H9 (cell line): ENCODE measurements at regions not wholly inside any gene's neighbourhood (a gene's known extent, or its start where the extent isn't known, plus 50 kb on each side); places are given as distances from the start of the nearest gene placed in this dataset.

Experiments used
- DNase-seq: peaks from one replicate; pipeline ENCODE4 v3.0.0-alpha.2; 2017
- H2AFZ ChIP-seq: one replicate; pipeline ENCODE4 v1.6.1; 2013; ENCODE audit warnings: mild to moderate bottlenecking, low read length, control low read depth, moderate library complexity
- H2AK5ac ChIP-seq: 2 replicates; pipeline ENCODE4 v1.6.1; 2013; ENCODE audit warnings: low read length, control low read depth, mixed read lengths; ENCODE audit not compliant: insufficient read length
- H2BK120ac ChIP-seq: one replicate; pipeline ENCODE4 v1.6.1; 2013; ENCODE audit warnings: low read depth, mild to moderate bottlenecking, low read length, control low read depth, inconsistent platforms; ENCODE audit not compliant: poor library complexity, severe bottlenecking
- H2BK12ac ChIP-seq: 2 replicates; pipeline ENCODE4 v1.6.1; 2013; ENCODE audit warnings: low read length, control low read depth, mixed read lengths, low read depth; ENCODE audit not compliant: insufficient read length
- H2BK15ac ChIP-seq: 2 replicates; pipeline ENCODE4 v1.6.1; 2013; ENCODE audit warnings: low read depth, low read length, control low read depth
- H2BK20ac ChIP-seq: one replicate; pipeline ENCODE4 v1.6.1; 2013; ENCODE audit warnings: low read depth, mild to moderate bottlenecking, low read length, control low read depth, inconsistent platforms; ENCODE audit not compliant: poor library complexity, severe bottlenecking
- H2BK5ac ChIP-seq: 2 replicates; pipeline ENCODE4 v1.6.1; 2013; ENCODE audit warnings: low read length, control low read depth, mixed read lengths; ENCODE audit not compliant: insufficient read length
- H3K14ac ChIP-seq: 2 replicates; pipeline ENCODE4 v1.6.1; 2013; ENCODE audit warnings: low read length, control low read depth; ENCODE audit not compliant: insufficient read depth
- H3K18ac ChIP-seq: 2 replicates; pipeline ENCODE4 v1.6.1; 2013; ENCODE audit warnings: low read depth, mild to moderate bottlenecking, mixed read lengths, low read length, control low read depth; ENCODE audit not compliant: insufficient read length
- H3K23ac ChIP-seq: 2 replicates; pipeline ENCODE4 v1.6.1; 2013; ENCODE audit warnings: low read length, control low read depth, mixed read lengths, low read depth; ENCODE audit not compliant: insufficient read length
- H3K23me2 ChIP-seq: 2 replicates; pipeline ENCODE4 v1.6.1; 2013; ENCODE audit warnings: low read depth, mild to moderate bottlenecking, mixed read lengths, low read length, control low read depth; ENCODE audit not compliant: insufficient read length, poor library complexity, severe bottlenecking
- H3K27ac ChIP-seq: 2 replicates; pipeline ENCODE4 v1.5.1; 2013; ENCODE audit warnings: low read length, control low read depth, mixed read lengths, low read depth; ENCODE audit not compliant: insufficient read length
- H3K27me3 ChIP-seq: 2 replicates; pipeline ENCODE4 v1.6.1; 2013; ENCODE audit warnings: low read length, control low read depth, inconsistent platforms; ENCODE audit not compliant: insufficient read depth
- H3K4ac ChIP-seq: 2 replicates; pipeline ENCODE4 v1.6.1; 2013; ENCODE audit warnings: low read depth, mild to moderate bottlenecking, control low read depth, inconsistent platforms, low read length, moderate library complexity
- H3K4me1 ChIP-seq: 2 replicates; pipeline ENCODE4 v1.6.1; 2013; ENCODE audit warnings: low read length, control low read depth, inconsistent platforms; ENCODE audit not compliant: insufficient read depth
- H3K4me2 ChIP-seq: 2 replicates; pipeline ENCODE4 v1.6.1; 2013; ENCODE audit warnings: low read length, control low read depth, mixed read lengths; ENCODE audit not compliant: insufficient read length, insufficient read depth
- H3K56ac ChIP-seq: 2 replicates; pipeline ENCODE4 v1.6.1; 2013; ENCODE audit warnings: low read depth, mild to moderate bottlenecking, mixed read lengths, low read length, control low read depth; ENCODE audit not compliant: insufficient read length
- H3K79me1 ChIP-seq: 2 replicates; pipeline ENCODE4 v1.6.1; 2013; ENCODE audit warnings: low read depth, mild to moderate bottlenecking, moderate library complexity, low read length, control low read depth, inconsistent platforms; ENCODE audit not compliant: insufficient read depth, poor library complexity, severe bottlenecking
- H3K79me2 ChIP-seq: 2 replicates; pipeline ENCODE4 v1.6.1; 2013; ENCODE audit warnings: low read length, control low read depth, inconsistent platforms; ENCODE audit not compliant: insufficient read depth
- H3K9ac ChIP-seq: 2 replicates; pipeline ENCODE4 v1.6.1; 2013; ENCODE audit warnings: low read length, control low read depth, mixed read lengths; ENCODE audit not compliant: insufficient read length; ENCODE audit errors: extremely low read depth
- H3K9me3 ChIP-seq: one replicate; pipeline ENCODE4 v1.6.1; 2013; ENCODE audit warnings: low read depth, low read length, inconsistent platforms; ENCODE audit not compliant: control insufficient read depth
- H3T11ph ChIP-seq: one replicate; pipeline ENCODE4 v1.6.1; 2013; ENCODE audit warnings: mild to moderate bottlenecking, low read length, control low read depth, inconsistent platforms
- H4K20me1 ChIP-seq: one replicate; pipeline ENCODE4 v1.6.1; 2013; ENCODE audit not compliant: control insufficient read depth, insufficient read length, insufficient read depth
- H4K5ac ChIP-seq: 2 replicates; pipeline ENCODE4 v1.6.1; 2013; ENCODE audit warnings: low read depth, mild to moderate bottlenecking, mixed read lengths, low read length, control low read depth; ENCODE audit not compliant: insufficient read length
- H4K8ac ChIP-seq: replicated peaks from 2 replicates; pipeline ENCODE4 v1.6.1; 2013; ENCODE audit warnings: low read length, control low read depth, mixed read lengths, low read depth; ENCODE audit not compliant: insufficient read length
- H4K91ac ChIP-seq: 2 replicates; pipeline ENCODE4 v1.6.1; 2013; ENCODE audit warnings: low read depth, mild to moderate bottlenecking, moderate library complexity, mixed read lengths, low read length, control low read depth; ENCODE audit not compliant: insufficient read length
- H3K27ac Mint-ChIP-seq, 3 experiments: 2 replicates in 2 of 3; 3 replicates in 1 of 3; pipeline ENCODE4 v1.8.0; 2020 to 2021; ENCODE audit warnings: mixed read lengths in 3 of 3, mild to moderate bottlenecking in 1 of 3, moderate library complexity in 1 of 3
- H3K27me3 Mint-ChIP-seq: 2 replicates; pipeline ENCODE4 v1.8.0; 2021; ENCODE audit warnings: low read depth, mild to moderate bottlenecking, moderate library complexity, mixed read lengths
- H3K36me3 Mint-ChIP-seq, 3 experiments: 2 replicates in 2 of 3; 3 replicates in 1 of 3; pipeline ENCODE4 v1.8.0; 2020 to 2021; ENCODE audit warnings: low read depth in 3 of 3, mixed read lengths in 3 of 3; ENCODE audit not compliant: insufficient read depth in 1 of 3
- H3K4me1 Mint-ChIP-seq, 2 experiments: 2 replicates each; pipeline ENCODE4 v1.8.0; 2020; ENCODE audit warnings: mixed read lengths in 2 of 2
- H3K4me3 Mint-ChIP-seq, 2 experiments: 2 replicates in 1 of 2; 3 replicates in 1 of 2; pipeline ENCODE4 v1.8.0; 2020 to 2021; ENCODE audit warnings: mild to moderate bottlenecking in 2 of 2, mixed read lengths in 2 of 2, moderate library complexity in 1 of 2
- H3K9me3 Mint-ChIP-seq, 2 experiments: 2 replicates in 1 of 2; 3 replicates in 1 of 2; pipeline ENCODE4 v1.8.0; 2020; ENCODE audit warnings: mild to moderate bottlenecking in 2 of 2, mixed read lengths in 2 of 2, moderate library complexity in 1 of 2
- CTCF ChIP-seq: fragments of 200-600 bp; sonication (generic); conservative IDR thresholded peaks from 3 replicates; pipeline ENCODE4 v1.8.0; 2021; ENCODE audit warnings: antibody characterized with exemption, mild to moderate bottlenecking
- WGBS: extraction: QIAGEN DNeasy Blood & Tissue Kit; methylation state at CpG from one replicate; pipeline ENCODE4 v1.1.7; 2013; ENCODE audit warnings: missing lambda C conversion rate, low lambda C conversion rate, mixed read lengths; ENCODE audit not compliant: insufficient read length; ENCODE audit errors: extremely low coverage; 5-methylcytosine and 5-hydroxymethylcytosine counted together

GRCh38 chrX:20664131-20664530 is 397.4 kb upstream of the RPS6KA3 start:
- no peak for DNase-seq
- no peak overlapping the region for H2BK12ac ChIP-seq
- H3K27ac Mint-ChIP-seq = no peak overlapping the region
- no peak overlapping the region for H4K5ac ChIP-seq
- no peak overlapping the region for H2BK15ac ChIP-seq
- H3K23ac ChIP-seq = no peak overlapping the region
- no peak overlapping the region for H3K4ac ChIP-seq
- H3K23me2 ChIP-seq = no peaks in the 10 kb centered on the region
- no CpG with 5 or more reads among the region's 2 CpGs for WGBS
- no peak overlapping the region for H3K4me3 Mint-ChIP-seq
- no peak overlapping the region for H3K18ac ChIP-seq
- H4K91ac ChIP-seq = no peak overlapping the region
- no peak overlapping the region for H2AK5ac ChIP-seq
- no peaks in the 10 kb centered on the region for H3K79me2 ChIP-seq
- peaks cover 23% of the 10 kb centered on the region for H3K9me3 ChIP-seq
- H2BK20ac ChIP-seq = no peak overlapping the region
- H3K27me3 ChIP-seq = no peaks in the 10 kb centered on the region
- no peak overlapping the region for H3K4me2 ChIP-seq
- H2BK5ac ChIP-seq = no peak overlapping the region
- no peak overlapping the region for H4K8ac ChIP-seq
- no peak overlapping the region for H2BK120ac ChIP-seq
- no peak overlapping the region for H3K9ac ChIP-seq
- H3K79me1 ChIP-seq = no peaks in the 10 kb centered on the region
- no peak overlapping the region for H3K14ac ChIP-seq
- H3T11ph ChIP-seq = no peak overlapping the region
- no peaks in the 10 kb centered on the region for H3K4me1 ChIP-seq
- no peak overlapping the region for H3K56ac ChIP-seq
- no peak overlapping the region for H2AFZ ChIP-seq
- H3K9me3 Mint-ChIP-seq = peaks cover 3 to 31% of the 10 kb centered on the region in 2 experiments; a peak in 4 of 5 replicates
- peaks cover 22 to 32% of the 10 kb centered on the region in 2 experiments for H3K4me1 Mint-ChIP-seq
- H3K36me3 Mint-ChIP-seq = no peaks in the 10 kb centered on the region; a peak in 1 of 7 replicates
- no peaks in the 10 kb centered on the region; the same call in 1 of the 2 replicates for H3K27me3 Mint-ChIP-seq
- H4K20me1 ChIP-seq = no peaks in the 10 kb centered on the region
- no peak overlapping the region for H3K27ac ChIP-seq
- TF ChIP-seq CTCF = no peak
